ENCODE measurements at regions not wholly inside any gene's neighbourhood (a gene's known extent, or its start where the extent isn't known, plus 50 kb on each side); places are given as distances from the start of the nearest gene placed in this dataset.

DNA sequence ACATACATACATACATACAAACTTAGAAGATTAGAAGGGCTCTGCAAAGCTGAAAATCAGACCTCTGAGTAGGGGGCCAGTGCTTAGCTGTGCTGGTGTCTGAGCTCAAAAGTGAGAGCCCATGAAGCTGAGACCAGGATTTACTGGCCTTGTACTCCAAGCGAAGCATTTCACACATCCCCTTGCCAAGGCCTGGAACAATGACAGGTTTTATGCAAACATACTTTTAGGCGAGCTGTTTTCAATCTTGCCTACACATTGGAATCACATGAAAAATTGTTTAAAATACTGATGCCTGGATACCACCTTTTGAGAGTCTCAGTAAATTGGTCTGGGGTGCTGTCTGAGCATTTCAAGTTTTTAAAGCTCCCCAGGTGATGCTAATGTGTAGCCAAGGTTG is 80.9 kb upstream of the SRSF6 start:
- TF ChIP-seq POLR2A (IDR thresholded peaks at IDR 0.05), result no peak
- TF ChIP-seq, protein P1, sequence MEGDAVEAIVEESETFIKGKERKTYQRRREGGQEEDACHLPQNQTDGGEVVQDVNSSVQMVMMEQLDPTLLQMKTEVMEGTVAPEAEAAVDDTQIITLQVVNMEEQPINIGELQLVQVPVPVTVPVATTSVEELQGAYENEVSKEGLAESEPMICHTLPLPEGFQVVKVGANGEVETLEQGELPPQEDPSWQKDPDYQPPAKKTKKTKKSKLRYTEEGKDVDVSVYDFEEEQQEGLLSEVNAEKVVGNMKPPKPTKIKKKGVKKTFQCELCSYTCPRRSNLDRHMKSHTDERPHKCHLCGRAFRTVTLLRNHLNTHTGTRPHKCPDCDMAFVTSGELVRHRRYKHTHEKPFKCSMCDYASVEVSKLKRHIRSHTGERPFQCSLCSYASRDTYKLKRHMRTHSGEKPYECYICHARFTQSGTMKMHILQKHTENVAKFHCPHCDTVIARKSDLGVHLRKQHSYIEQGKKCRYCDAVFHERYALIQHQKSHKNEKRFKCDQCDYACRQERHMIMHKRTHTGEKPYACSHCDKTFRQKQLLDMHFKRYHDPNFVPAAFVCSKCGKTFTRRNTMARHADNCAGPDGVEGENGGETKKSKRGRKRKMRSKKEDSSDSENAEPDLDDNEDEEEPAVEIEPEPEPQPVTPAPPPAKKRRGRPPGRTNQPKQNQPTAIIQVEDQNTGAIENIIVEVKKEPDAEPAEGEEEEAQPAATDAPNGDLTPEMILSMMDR (IDR thresholded peaks at IDR 0.05 in 4 of 5, conservative IDR thresholded peaks at IDR 0.05 in 1 of 5), result no peak
